ENCODE measurements at regions not wholly inside any gene's neighbourhood (a gene's known extent, or its start where the extent isn't known, plus 50 kb on each side); places are given as distances from the start of the nearest gene placed in this dataset.

DNA sequence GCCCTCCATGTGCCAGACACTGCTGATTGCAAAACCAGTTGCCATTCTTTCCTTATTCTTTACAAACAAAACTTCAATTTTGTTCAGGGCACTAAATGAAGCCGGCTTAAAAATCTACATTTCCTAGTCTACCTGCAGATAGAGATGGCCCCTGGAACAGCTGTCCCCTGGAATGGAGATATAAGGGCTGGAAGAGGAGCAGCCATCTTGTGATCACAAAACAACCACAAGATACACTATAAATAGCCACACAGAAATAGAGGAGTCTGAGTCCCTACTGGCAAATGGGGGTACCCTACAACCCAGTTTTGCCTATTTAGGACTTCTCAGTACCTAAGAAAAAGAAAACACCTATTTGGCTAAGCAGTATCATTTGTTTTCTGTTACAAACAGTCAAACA, 115.9 kb upstream of the BEND6 start:
- TF ChIP-seq, protein P1, sequence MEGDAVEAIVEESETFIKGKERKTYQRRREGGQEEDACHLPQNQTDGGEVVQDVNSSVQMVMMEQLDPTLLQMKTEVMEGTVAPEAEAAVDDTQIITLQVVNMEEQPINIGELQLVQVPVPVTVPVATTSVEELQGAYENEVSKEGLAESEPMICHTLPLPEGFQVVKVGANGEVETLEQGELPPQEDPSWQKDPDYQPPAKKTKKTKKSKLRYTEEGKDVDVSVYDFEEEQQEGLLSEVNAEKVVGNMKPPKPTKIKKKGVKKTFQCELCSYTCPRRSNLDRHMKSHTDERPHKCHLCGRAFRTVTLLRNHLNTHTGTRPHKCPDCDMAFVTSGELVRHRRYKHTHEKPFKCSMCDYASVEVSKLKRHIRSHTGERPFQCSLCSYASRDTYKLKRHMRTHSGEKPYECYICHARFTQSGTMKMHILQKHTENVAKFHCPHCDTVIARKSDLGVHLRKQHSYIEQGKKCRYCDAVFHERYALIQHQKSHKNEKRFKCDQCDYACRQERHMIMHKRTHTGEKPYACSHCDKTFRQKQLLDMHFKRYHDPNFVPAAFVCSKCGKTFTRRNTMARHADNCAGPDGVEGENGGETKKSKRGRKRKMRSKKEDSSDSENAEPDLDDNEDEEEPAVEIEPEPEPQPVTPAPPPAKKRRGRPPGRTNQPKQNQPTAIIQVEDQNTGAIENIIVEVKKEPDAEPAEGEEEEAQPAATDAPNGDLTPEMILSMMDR (IDR thresholded peaks at IDR 0.05; ENCODE audit: borderline replicate concordance, extremely low read depth, insufficient read depth), result no peak
- intact Hi-C loops (cut with DNase I), result no loop called here
- Histone ChIP-seq H3K4me3 (ENCODE audit: low read length in 3 of 3) (no peak overlapping the region), H3K9me3 (ENCODE audit: control insufficient read depth in 2 of 3, insufficient read depth in 1 of 3, low read length in 3 of 3) (no peaks in the 10 kb centered on the region), H3K36me3 (ENCODE audit: control insufficient read depth in 2 of 3, insufficient read depth in 3 of 3, low read length in 3 of 3) (no peaks in the 10 kb centered on the region), H3K9ac (ENCODE audit: low read length in 3 of 3) (no peak overlapping the region), H3K27me3 (ENCODE audit: control insufficient read depth, insufficient read depth, low read length) (no peaks in the 10 kb centered on the region), H3K4me1 (ENCODE audit: control insufficient read depth in 2 of 3, insufficient read depth in 2 of 3, low read depth in 1 of 3, low read length in 3 of 3) (no peaks in the 10 kb centered on the region), H3K27ac (ENCODE audit: low read depth in 2 of 2, low read length in 2 of 2) (no peak overlapping the region)
- FAIRE-seq (no peak), DNase-seq (no peak)

DNA sequence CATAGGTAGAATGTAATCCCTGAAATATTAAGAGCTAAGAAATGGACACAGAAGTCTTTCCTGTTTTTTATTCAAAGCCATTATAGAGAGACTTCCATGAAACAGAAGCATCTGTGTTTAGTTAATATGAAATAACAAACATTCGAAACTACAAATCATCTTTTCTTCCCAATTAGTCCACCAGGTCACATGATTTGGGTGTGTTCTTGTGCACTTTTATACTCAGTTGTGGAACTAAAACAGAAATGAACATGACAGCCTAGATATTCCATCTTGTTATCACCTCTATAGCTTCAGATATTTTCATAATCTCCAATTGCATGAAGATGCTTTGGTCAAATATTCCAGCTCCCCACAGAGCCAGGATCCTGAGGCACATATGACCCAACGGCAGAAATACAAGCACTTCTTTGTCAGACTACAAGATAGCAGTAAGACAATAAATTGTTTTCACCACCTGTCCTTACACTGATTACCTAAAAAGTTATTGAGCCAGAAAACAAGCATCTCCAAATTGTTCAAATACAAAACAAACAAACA, 116.8 kb upstream of the BEND6 start:
- Histone ChIP-seq H3K4me3 (ENCODE audit: low read length in 3 of 3) (no peak overlapping the region), H3K27me3 (ENCODE audit: control insufficient read depth, insufficient read depth, low read length) (no peaks in the 10 kb centered on the region), H3K36me3 (ENCODE audit: control insufficient read depth in 2 of 3, insufficient read depth in 3 of 3, low read length in 3 of 3) (no peaks in the 10 kb centered on the region), H3K27ac (ENCODE audit: low read depth in 2 of 2, low read length in 2 of 2) (no peak overlapping the region), H3K9me3 (ENCODE audit: control insufficient read depth in 2 of 3, insufficient read depth in 1 of 3, low read length in 3 of 3) (no peaks in the 10 kb centered on the region), H3K9ac (ENCODE audit: low read length in 3 of 3) (no peak overlapping the region), H3K4me1 (ENCODE audit: control insufficient read depth in 2 of 3, insufficient read depth in 2 of 3, low read depth in 1 of 3, low read length in 3 of 3) (no peaks in the 10 kb centered on the region)
- DNase-seq (no peak), FAIRE-seq (no peak)
- TF ChIP-seq, protein P1 (IDR thresholded peaks at IDR 0.05; ENCODE audit: borderline replicate concordance, extremely low read depth, insufficient read depth), result no peak
- intact Hi-C loops (cut with DNase I), result no loop called here

DNA sequence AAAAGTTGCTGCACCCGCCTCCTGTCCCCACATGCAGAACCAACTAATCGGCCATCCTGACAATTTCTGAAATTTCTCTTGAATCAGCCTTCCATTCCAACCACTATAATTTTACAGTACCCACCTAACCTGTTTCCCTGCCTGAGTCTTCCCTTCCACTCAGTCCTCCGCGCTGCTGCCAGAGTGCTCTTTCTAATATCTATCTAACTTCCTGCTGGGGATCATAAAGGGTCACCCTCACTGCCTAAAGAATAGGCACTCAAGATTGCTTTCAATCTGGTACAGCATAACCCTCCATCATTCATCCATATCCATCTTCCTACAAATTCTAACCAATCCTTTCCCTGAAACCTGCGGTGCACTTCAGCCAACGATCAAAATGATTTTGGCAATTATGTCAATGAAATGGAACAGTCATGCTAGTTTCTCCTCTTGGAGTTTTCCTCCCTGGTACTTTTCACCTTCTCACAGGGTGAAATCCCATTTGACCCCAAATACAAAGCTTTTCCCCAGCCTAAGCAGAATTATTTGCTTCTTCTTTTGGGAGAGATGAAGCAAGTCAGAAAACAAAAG, 117.5 kb upstream of the BEND6 start:
- no peak overlapping the region for H3K27ac ChIP-seq (ENCODE audit: low read depth in 2 of 2, low read length in 2 of 2)
- TF ChIP-seq, protein P1 (IDR thresholded peaks at IDR 0.05; ENCODE audit: borderline replicate concordance, extremely low read depth, insufficient read depth), result no peak
- no peaks in the 10 kb centered on the region for H3K36me3 ChIP-seq (ENCODE audit: control insufficient read depth in 2 of 3, insufficient read depth in 3 of 3, low read length in 3 of 3)
- no peaks in the 10 kb centered on the region for H3K4me1 ChIP-seq (ENCODE audit: control insufficient read depth in 2 of 3, insufficient read depth in 2 of 3, low read depth in 1 of 3, low read length in 3 of 3)
- no peaks in the 10 kb centered on the region for H3K27me3 ChIP-seq (ENCODE audit: control insufficient read depth, insufficient read depth, low read length)
- H3K9me3 ChIP-seq (ENCODE audit: control insufficient read depth in 2 of 3, insufficient read depth in 1 of 3, low read length in 3 of 3), result no peaks in the 10 kb centered on the region
- FAIRE-seq (no peak), DNase-seq (peak in 1 of 5 donors; percentile 9)
- intact Hi-C loops (cut with DNase I), result no loop called here
- H3K9ac ChIP-seq (ENCODE audit: low read length in 3 of 3), result no peak overlapping the region
- H3K4me3 ChIP-seq (ENCODE audit: low read length in 3 of 3), result no peak overlapping the region

DNA sequence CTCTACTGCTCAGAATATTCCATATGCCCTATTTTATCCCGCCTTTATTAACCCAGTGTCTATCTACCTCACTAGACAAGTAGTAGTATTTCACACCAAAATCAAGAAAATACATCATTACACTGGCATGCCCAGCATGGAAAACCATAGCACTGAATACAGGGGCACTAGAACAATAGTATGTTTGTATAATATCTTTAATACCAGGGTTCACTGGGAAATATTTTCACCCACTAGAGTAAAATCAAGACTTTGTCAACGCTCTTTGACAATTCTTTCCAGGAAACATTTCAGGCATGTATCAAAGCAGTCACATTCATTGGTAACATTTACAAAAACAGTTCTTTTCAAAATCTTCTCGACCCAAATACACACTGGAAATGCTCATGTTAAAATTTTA, 119.3 kb upstream of the BEND6 start:
- no peak for FAIRE-seq
- no peak overlapping the region for H3K9ac ChIP-seq (ENCODE audit: low read length in 3 of 3)
- no peak overlapping the region for H3K27ac ChIP-seq (ENCODE audit: low read depth in 2 of 2, low read length in 2 of 2)
- no peaks in the 10 kb centered on the region for H3K9me3 ChIP-seq (ENCODE audit: control insufficient read depth in 2 of 3, insufficient read depth in 1 of 3, low read length in 3 of 3)
- DNase-seq, result no peak
- no peaks in the 10 kb centered on the region for H3K27me3 ChIP-seq (ENCODE audit: control insufficient read depth, insufficient read depth, low read length)
- intact Hi-C loops (cut with DNase I), result no loop called here
- no peaks in the 10 kb centered on the region for H3K4me1 ChIP-seq (ENCODE audit: control insufficient read depth in 2 of 3, insufficient read depth in 2 of 3, low read depth in 1 of 3, low read length in 3 of 3)
- TF ChIP-seq, protein P1 (IDR thresholded peaks at IDR 0.05; ENCODE audit: borderline replicate concordance, extremely low read depth, insufficient read depth), result no peak
- no peaks in the 10 kb centered on the region for H3K36me3 ChIP-seq (ENCODE audit: control insufficient read depth in 2 of 3, insufficient read depth in 3 of 3, low read length in 3 of 3)
- no peak overlapping the region for H3K4me3 ChIP-seq (ENCODE audit: low read length in 3 of 3)

Measured in kidney (tissue), 13 donors.